OCI-LY1 (cell line): ENCODE measurements at regions not wholly inside any gene's neighbourhood (a gene's known extent, or its start where the extent isn't known, plus 50 kb on each side); places are given as distances from the start of the nearest gene placed in this dataset.
A peak's percentile ranks its signal among the peaks of the same experiment; 100 is the strongest.

ENCODE experiments used
- H2AFZ ChIP-seq: fragments of 200-600 bp; sonication (generic), shearing (Covaris generic); 2 replicates; pipeline ENCODE4 v1.6.0; 2014; ENCODE audit warnings: antibody characterized with exemption, mild to moderate bottlenecking, low read length
- H3F3A ChIP-seq: fragments of 200-600 bp; sonication (generic), shearing (Covaris generic); 2 replicates; pipeline ENCODE4 v1.6.0; 2014; ENCODE audit warnings: mild to moderate bottlenecking, antibody characterized with exemption, low read length, moderate library complexity; ENCODE audit not compliant: insufficient read depth
- H3K27ac ChIP-seq: fragments of 200-600 bp; sonication (generic); 2 replicates; pipeline ENCODE4 v1.5.1; 2014; ENCODE audit warnings: low read length, mixed run types, mild to moderate bottlenecking, low read depth; ENCODE audit not compliant: poor library complexity, severe bottlenecking
- H3K27me3 ChIP-seq: fragments of 200-600 bp; sonication (generic); 2 replicates; pipeline ENCODE4 v1.6.0; 2014; ENCODE audit warnings: antibody characterized with exemption, mild to moderate bottlenecking, low read length, moderate library complexity; ENCODE audit not compliant: insufficient read depth
- H3K36me3 ChIP-seq: fragments of 200-600 bp; sonication (generic); 2 replicates; pipeline ENCODE4 v1.6.1; 2014; ENCODE audit warnings: mild to moderate bottlenecking, antibody characterized with exemption, low read length, moderate library complexity, mixed read lengths; ENCODE audit not compliant: insufficient read depth
- H3K4me1 ChIP-seq: fragments of 200-600 bp; sonication (generic); 2 replicates; pipeline ENCODE4 v1.5.1; 2014; ENCODE audit warnings: mild to moderate bottlenecking, low read length, moderate library complexity; ENCODE audit not compliant: insufficient read depth, severe bottlenecking
- H3K4me2 ChIP-seq: fragments of 200-600 bp; sonication (generic), shearing (Covaris generic); 2 replicates; pipeline ENCODE4 v1.6.1; 2014; ENCODE audit warnings: low read length
- H3K4me3 ChIP-seq: fragments of 200-600 bp; sonication (generic); 2 replicates; pipeline ENCODE4 v1.5.1; 2014; ENCODE audit warnings: low read length, low read depth, mild to moderate bottlenecking, mixed read lengths; ENCODE audit not compliant: poor library complexity, severe bottlenecking
- H3K79me2 ChIP-seq: fragments of 200-600 bp; shearing (Covaris generic); 2 replicates; pipeline ENCODE4 v1.6.1; 2016; ENCODE audit warnings: mixed run types, low read length, mixed read lengths; ENCODE audit not compliant: insufficient read depth
- H3K9ac ChIP-seq: fragments of 200-600 bp; sonication (generic), shearing (Covaris generic); 2 replicates; pipeline ENCODE4 v1.6.1; 2014; ENCODE audit warnings: mild to moderate bottlenecking, low read length, mixed read lengths
- H3K9me2 ChIP-seq: fragments of 200-600 bp; sonication (generic), shearing (Covaris generic); 2 replicates; pipeline ENCODE4 v1.6.1; 2014; ENCODE audit warnings: low read depth, mild to moderate bottlenecking, low read length, mixed read lengths
- H3K9me3 ChIP-seq: fragments of 200-600 bp; shearing (Covaris generic); 2 replicates; pipeline ENCODE4 v1.6.1; 2014; ENCODE audit warnings: low read length, mixed read lengths
- H4K20me1 ChIP-seq: fragments of 200-600 bp; sonication (generic), shearing (Covaris generic); 2 replicates; pipeline ENCODE4 v1.6.0; 2016; ENCODE audit warnings: mild to moderate bottlenecking, low read length; ENCODE audit not compliant: insufficient read depth
- CTCF ChIP-seq: fragments of 200-600 bp; sonication (generic), shearing (Covaris generic); IDR thresholded peaks from 2 replicates; pipeline ENCODE4 v1.5.1; 2017; ENCODE audit warnings: mild to moderate bottlenecking, antibody characterized with exemption, low read length, moderate library complexity, mixed read lengths
- EZH2 ChIP-seq: fragments of 200-600 bp; sonication (generic), shearing (Covaris generic); IDR thresholded peaks from 2 replicates; pipeline ENCODE4 v1.8.0; 2017; ENCODE audit warnings: borderline replicate concordance, mixed run types, mild to moderate bottlenecking, antibody characterized with exemption, low read length, moderate library complexity, mixed read lengths

- H2AFZ ChIP-seq, result no peak overlapping the region
- no peaks in the 10 kb centered on the region for H4K20me1 ChIP-seq
- TF ChIP-seq EZH2 (no peak), CTCF (peak; percentile 73)
- no peaks in the 10 kb centered on the region for H3K9me3 ChIP-seq
- peak overlapping the region; percentile 50 for H3K4me2 ChIP-seq
- no peaks in the 10 kb centered on the region for H3F3A ChIP-seq
- no peak overlapping the region for H3K27ac ChIP-seq
- H3K9ac ChIP-seq, result no peak overlapping the region
- no peaks in the 10 kb centered on the region for H3K79me2 ChIP-seq
- peaks cover 4% of the 10 kb centered on the region for H3K4me1 ChIP-seq
- H3K9me2 ChIP-seq, result no peaks in the 10 kb centered on the region
- H3K4me3 ChIP-seq, result peak overlapping the region; percentile 8
- H3K27me3 ChIP-seq, result no peaks in the 10 kb centered on the region
- H3K36me3 ChIP-seq, result no peaks in the 10 kb centered on the region
These were observed 1509.6 kb downstream of the ADGRL3 start for GRCh38 chr4:62709618-62710252.

GRCh38 chr4:62706423-62706822, 1506.3 kb downstream of the ADGRL3 start:
- Histone ChIP-seq H3K27me3 (no peaks in the 10 kb centered on the region), H3K27ac (no peak overlapping the region), H3K9ac (no peak overlapping the region), H2AFZ (no peak overlapping the region), H3K9me2 (no peaks in the 10 kb centered on the region), H3K9me3 (no peaks in the 10 kb centered on the region), H3K4me3 (no peak overlapping the region), H3K36me3 (no peaks in the 10 kb centered on the region), H4K20me1 (no peaks in the 10 kb centered on the region), H3F3A (no peaks in the 10 kb centered on the region), H3K4me2 (no peak overlapping the region), H3K79me2 (no peaks in the 10 kb centered on the region), H3K4me1 (peaks cover 4% of the 10 kb centered on the region)
- no peak for TF ChIP-seq EZH2
- TF ChIP-seq CTCF, result no peak

GRCh38 chr4:62683799-62684566, 1483.9 kb downstream of the ADGRL3 start:
- Histone ChIP-seq H3K27ac (no peak overlapping the region), H3K4me3 (no peak overlapping the region), H3K4me1 (no peaks in the 10 kb centered on the region), H3K4me2 (no peak overlapping the region), H3K9me3 (no peaks in the 10 kb centered on the region), H3K36me3 (no peaks in the 10 kb centered on the region), H4K20me1 (no peaks in the 10 kb centered on the region), H3F3A (no peaks in the 10 kb centered on the region), H3K9ac (no peak overlapping the region), H3K9me2 (no peaks in the 10 kb centered on the region), H3K79me2 (no peaks in the 10 kb centered on the region), H2AFZ (no peak overlapping the region), H3K27me3 (no peaks in the 10 kb centered on the region)
- no peak for TF ChIP-seq EZH2
